ENCODE measurements at regions not wholly inside any gene's neighbourhood (a gene's known extent, or its start where the extent isn't known, plus 50 kb on each side); places are given as distances from the start of the nearest gene placed in this dataset.
A peak's percentile ranks its signal among the peaks of the same experiment; 100 is the strongest.
"Not testable (repeated sequence)": the region's sequence is repeated elsewhere in the genome, so short reads cannot be mapped to it uniquely, and the experiment has no call there.

DNA sequence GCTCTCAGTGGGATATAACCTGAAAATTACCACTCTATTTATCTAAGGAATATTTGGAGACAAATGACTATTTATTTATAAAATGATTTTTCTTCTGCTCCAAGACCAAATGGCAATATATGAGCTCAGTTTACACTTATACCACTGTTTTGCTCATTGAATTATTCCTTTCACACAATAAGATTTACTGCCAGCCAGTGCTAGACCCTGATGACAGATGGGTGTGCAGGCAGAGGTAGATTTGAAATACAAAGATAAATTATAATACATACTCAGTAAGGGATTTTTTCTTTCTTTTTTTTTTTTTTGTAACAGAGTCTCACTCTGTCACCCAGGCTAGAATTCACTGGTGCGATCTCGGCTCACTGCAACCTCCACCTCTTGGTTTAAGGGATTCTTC is 980.3 kb downstream of the EPHA3 start:
- no peak for DNase-seq

DNA sequence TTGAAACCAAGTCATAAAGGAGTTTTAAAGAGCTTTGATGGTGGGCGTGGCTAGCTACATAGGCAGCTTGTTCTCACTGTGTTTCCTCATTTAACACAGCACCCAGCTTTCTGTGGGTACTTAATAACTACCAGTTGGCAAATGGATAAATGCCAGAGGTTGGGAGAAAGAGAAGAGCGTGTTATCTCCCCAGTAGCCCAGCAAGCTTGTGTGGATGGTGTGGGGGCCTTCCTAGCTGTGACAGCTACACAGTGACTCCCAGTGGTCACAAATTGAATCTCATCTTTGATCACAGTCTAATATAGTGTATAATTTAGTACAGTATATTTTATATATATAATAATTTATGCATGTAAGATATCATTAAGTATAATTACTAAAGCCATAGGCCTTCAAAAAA is 984.1 kb downstream of the EPHA3 start:
- peak; percentile 76 for DNase-seq

DNA sequence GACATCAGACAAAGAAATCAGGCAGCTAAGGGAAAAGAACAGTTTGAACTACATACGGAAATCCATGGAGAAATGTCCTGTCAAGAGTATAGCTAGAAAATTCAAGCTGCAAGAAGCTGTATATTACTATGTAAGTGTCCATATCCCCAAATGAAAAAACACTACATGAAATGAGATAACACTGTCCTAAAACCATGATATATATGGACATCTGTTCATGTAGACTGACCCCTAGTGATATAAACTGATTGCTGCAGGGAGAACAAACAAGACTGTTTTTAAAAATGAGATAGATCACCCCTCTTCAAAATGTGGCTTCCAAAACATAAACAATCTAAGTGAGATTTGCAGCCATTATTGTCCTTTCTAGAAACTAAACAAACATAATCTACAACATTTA is 985.6 kb downstream of the EPHA3 start:
- DNase-seq, result no peak

DNA sequence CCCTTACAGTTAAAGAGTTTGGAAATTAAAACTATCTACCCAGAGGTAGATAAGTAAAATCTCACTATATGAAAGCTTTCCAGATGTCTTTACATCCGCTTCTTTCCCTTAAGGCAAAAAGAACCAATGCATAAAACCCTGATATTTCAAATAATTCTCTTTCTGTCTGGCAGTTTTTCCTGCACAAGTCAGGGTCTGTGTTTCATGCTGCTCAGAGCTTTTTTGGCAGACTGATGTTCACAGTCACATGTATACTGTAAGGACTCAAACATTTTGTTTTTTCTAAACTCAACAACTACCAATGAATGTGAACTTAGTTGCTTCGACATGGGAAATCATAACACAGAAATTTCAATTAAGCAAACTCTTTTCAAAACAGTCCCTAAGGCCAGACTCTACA is 988.4 kb downstream of the EPHA3 start:
- no peak for DNase-seq

DNA sequence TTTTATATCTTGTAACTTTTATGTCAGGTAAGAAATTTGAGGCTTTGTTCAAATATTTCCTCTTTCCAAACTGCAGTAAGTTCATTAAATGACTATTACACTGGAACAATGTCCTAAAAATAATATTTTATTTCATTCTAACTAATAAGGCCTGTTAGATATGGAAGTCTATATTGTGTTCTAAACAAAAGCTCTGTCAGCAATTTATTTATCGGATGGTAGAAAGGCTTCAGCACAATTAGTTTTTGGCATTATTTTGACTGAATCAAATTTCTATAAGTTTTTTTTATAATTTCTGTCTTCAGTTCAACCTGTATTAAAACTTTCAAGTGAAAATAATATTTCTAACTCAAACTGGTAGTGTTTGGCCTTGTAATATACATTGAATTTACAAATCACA is 992.1 kb downstream of the EPHA3 start:
- DNase-seq, result no peak

DNA sequence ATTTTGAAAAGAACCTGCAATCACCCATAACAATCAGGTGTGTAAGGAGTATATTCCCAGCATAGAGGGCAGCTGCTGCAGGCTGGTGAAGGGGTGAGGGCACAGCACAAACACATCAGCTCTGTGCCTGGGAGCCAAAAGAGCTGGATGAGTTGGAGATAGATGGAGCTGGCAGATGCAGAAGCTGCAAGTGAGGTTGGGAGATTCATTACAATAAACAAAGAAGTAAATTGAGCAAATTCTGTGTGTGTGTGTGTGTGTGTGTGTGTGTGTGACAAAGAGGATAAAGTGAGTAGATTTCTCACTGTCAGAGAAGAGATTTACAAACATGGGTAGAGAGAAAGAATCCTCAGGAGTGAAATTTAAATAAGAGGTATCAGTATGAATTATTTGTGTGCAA is 994.7 kb downstream of the EPHA3 start:
- DNase-seq, result no peak

- DNase-seq, result no peak
These were observed 1013.9 kb downstream of the EPHA3 start for GRCh38 chr3:90121326-90121725.

DNA sequence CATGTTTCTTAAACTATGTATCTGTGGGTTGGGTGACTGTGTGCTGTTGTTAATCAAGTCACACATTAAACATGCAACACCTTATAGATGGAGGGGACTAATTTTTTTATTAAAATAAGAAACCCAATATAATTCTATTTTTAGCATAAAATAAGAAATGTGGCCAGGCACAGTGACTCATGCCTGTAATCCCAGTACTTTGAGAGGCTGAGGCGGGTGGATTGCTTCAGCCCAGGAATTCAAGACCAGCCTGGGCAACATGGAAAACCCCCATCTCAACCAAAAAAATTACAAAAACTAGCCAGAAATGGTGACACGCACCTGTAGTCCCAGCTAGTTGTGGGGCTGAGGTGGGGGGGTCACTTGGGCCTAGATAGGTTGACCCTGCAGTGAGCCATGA is 1021.0 kb downstream of the EPHA3 start:
- DNase-seq, result no peak

DNA sequence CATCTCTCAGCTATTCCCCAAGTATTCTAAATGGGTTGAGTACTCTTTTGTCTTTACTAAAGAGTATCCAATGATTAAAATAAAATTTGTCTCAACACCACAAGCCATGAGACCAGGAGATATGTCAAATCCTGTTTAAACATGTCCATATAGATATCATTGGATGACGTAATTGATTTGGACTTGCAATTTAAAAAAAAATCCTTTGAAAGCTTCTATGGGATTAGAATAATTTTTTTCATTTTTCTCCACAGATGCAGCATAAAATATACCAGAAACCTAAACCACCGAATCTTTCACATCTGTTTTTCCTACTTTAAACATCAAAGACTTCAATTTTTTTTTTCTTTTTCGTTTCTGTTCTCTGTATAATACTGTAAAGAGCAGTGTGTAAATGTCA is 1022.3 kb downstream of the EPHA3 start:
- no peak for DNase-seq

DNA sequence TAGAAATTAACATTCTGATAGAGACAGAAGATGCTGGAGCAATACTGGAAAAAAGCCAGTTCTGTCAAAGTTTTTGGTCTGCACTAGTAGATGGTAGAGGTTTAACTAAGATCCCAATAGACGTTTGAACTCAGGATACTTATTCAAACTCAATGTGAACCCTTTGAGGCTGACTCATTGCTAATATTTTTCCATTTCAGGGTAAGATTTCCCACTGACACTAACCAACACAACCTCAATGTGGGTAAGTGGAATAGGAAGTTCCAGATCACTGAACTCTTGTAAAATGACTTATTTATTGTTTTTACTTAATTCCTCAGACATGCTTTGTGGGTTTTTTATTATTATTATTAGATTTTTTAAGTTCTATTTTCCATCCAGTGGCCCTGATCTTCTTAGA is 1024.8 kb downstream of the EPHA3 start:
- no peak for DNase-seq

- no peak for DNase-seq
These were observed 1026.7 kb downstream of the EPHA3 start for GRCh38 chr3:90134090-90134489.

DNA sequence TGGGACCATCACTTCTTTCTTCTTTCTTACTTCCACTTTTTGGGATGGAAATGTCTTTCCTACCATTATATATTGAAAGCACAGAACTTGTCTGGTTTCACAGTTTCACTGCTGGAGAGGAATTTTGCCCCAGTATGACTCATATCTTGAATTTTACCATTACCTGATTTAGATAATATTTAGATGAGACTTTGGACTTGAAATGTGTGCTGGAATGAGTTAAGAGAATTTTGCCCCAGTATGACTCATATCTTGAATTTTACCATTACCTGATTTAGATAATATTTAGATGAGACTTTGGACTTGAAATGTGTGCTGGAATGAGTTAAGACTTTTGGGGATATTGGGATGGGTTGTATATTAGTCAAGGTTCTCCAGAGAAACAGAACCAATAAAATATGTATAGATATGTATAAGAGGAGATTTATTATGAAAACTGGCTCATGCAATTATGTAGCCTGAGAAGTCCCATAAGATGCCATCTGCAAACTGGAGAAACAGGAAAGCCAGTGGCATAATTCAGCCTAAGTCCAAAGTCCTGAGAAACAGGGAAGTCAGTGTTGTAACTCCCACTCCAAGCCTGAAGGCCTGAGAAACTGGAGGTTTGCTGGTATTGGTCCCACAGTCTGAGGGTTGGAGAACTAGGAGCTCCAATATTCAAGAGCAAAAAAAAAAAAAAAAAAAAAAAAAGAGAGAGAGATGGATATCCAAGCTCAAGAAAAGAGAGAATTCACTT is 1029.2 kb downstream of the EPHA3 start:
- DNase-seq, result no peak

- DNase-seq, result no peak
These were observed 1037.9 kb downstream of the EPHA3 start for GRCh38 chr3:90145094-90145860.

DNA sequence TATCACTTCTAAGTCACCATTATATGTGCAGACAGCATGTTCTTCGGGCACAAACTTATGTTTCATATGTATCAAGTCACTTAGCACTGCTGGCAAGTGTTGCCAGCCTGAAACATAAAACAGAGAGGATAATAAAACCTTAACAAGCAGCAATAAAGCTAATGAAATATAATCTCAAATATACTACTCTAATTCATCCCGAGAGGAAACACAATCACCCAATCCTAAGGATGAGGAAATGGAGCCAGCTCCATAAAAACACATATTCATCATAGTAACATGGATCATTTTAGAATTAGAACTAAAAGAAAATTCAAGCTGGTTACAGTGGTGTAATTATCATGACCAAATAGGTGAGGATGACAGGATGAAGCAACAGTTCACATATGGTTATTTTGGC is 1072.7 kb downstream of the EPHA3 start:
- DNase-seq, result no peak

DNA sequence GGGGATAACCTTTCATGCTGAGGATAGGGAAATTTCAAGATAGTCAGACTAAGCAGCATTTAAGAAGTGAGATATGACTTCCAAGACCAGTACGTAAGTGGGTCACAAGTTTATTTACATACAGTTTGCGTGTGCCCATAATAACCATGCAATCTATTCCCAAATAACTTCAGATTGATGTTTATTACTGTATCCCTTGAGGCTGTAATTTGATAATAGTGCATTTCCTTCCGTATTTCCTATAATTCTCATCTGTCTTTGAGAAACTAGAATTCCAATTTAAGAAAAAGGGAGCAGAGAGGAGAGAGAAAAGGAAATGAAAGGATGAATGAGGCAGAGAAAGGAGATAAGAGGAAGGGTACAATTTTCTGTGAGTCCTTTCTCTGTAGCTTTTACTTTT is 1073.1 kb downstream of the EPHA3 start:
- no peak for DNase-seq

DNA sequence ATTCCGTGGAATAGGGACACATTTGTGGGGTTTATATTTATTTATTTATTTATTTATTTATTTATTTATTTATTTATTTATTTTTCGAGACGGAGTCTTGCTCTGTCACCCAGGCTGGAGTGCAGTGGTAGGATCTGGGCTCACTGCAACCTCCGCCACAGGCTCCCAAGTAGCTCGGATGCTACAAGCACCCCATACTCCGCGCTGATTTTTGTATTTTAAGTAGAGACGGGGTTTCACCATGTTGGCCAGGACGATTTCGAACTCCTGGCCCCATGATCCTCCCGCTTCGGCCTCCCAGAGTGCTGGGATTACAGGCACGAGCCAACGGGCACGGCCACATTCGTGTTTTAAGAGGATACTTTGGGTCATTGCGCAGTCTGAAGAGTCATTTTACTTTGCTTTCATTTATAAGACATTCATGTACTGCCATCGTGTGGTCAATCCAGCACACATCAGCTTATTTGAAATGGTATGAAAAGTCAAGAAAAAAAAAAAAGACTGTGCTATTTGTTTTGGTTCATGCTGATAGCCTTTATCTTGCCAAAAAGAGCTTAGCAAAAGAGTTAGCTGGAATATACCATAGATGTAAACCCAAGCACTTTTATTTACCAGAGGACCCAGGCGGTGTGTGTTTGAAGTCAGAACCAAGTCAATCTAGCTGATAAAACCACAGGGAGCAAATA is 1075.0 kb downstream of the EPHA3 start:
- peak; percentile 2 for DNase-seq

GRCh38 chr3:90184861-90185260 is 1077.4 kb downstream of the EPHA3 start:
- no peak for DNase-seq

DNA sequence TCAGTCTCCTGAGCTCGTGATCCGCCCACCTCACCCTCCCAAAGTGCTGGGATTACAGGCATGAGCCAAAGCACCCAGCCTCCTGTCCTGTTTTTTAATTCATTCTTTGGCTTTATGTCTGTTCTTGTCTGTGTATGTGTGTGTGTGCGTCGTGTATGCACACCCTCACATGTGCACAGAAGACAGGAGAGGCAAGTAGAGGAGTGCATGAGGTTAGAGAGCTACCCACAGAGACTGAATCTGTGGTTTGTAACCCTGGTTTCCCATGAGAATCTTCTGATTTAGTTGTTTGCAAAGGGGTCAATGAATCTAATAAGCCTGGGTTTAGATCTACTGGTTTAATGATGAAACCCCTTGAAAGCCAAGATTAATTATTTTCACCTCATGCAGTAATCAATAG is 1090.0 kb downstream of the EPHA3 start:
- not testable (repeated sequence) for DNase-seq

- not testable (repeated sequence) for DNase-seq
These were observed 1095.5 kb downstream of the EPHA3 start for GRCh38 chr3:90202931-90203330.

- not testable (repeated sequence) for DNase-seq
These were observed 1099.1 kb downstream of the EPHA3 start for GRCh38 chr3:90206482-90206881.

GRCh38 chr3:90207353-90208097 is 1100.1 kb downstream of the EPHA3 start:
- DNase-seq, result not testable (repeated sequence)

- no peak for DNase-seq
These were observed 1114.5 kb downstream of the EPHA3 start for GRCh38 chr3:90221900-90222299.

DNA sequence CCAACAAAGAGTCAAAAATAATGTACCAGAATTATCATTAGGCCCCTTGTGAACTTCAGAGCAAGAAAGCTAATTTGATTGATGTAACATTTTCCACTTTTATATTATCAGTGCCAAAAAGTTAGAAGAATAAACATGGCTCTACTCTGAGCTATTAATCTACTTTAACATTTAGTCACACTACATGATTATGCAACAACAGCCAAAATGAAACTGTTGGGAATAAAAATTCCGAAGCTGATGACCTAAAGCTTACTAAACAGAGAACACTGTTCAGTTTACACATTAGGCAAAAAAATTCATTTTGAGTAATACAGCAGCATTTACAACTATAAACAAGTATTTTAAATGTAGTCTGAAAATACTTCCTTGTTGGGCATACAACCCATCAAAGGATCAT is 1134.1 kb downstream of the EPHA3 start:
- DNase-seq, result no peak
